CD4-positive, alpha-beta T cell treated with Interleukin-12 subunit alpha and Interleukin-12 subunit beta, for 1 hour (primary cell): ENCODE measurements at regions not wholly inside any gene's neighbourhood (a gene's known extent, or its start where the extent isn't known, plus 50 kb on each side); places are given as distances from the start of the nearest gene placed in this dataset.
"Not testable (repeated sequence)": the region's sequence is repeated elsewhere in the genome, so short reads cannot be mapped to it uniquely, and the experiment has no call there.

ENCODE experiments used
- DNase-seq: peaks from one replicate; pipeline ENCODE4 v3.0.0-alpha.2; 2020

DNA sequence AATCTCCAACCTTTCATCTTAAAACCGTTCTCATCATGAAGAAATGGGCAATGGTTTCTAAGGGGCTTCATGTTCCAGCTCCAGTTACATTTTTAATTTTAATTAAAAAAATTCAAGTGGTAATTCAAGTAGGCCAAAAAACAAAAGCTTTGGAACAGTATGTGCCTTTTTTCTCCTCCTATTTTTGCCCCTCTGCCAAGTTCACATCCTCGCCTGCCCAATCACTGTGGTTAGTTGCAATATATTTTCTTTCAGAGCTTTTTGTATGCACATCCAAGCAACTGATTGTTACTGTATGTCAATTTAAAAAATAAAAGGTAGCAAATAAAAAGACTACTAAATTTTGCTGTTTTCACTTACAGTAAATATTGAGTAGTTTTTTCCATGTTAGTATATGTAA, 99.8 kb upstream of the B3GAT2 start:
- DNase-seq = no peak

DNA sequence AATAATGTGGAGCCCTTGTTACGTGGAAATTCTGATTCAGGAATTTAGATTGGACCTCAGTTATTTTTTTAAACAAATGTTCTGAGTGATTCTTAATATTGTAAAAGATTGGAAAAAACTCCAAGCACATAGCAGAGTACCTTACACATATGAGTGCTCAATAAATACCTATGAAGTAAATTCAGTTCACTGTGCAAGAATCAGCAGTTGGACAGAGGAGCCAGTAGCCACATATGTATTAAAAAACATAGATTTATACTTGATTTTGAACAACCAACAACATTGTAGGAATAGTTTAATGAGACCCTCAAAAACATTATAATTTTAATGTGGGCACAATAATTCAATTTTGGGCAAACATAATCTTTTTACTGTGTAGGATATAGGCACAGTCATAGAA, 109.3 kb upstream of the B3GAT2 start:
- no peak for DNase-seq

DNA sequence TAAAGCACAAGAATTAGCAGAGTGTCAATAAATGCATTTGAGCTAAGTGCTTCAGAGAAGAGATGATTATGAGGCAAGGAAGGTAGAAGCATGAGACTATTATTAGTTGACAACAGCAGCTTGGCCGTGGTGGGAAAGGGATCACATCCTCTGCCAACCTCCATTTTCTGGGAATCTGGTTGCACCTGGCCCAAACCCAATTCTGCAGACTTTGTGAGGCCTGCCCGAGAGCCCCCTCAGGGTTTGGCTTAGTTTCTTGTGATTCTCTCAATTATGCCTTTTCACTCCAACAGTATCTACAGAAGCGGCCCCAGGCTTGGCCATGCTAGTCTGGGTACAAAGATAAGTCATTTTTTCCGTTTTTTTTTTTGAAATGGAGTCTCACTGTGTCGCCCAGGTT, 111.0 kb upstream of the B3GAT2 start:
- DNase-seq = no peak

DNA sequence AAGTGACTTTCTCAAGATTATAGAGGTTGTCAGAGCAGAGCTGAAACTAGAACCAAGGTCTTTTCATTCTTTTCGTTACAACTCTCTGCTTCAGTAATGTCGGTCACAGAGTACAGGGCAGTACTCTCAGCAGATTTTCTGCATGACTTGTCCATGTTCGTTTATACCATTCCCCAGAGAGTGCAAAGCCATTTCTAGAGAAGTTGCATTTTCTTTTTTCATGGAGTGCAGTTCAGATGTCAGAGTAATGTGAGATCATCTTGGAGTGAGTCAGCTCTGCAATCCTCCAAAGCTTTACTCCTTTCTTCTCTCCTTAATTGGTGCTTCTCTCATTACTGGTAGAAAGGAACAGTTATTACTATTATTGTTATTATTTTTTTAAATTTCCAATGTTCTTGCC, 115.6 kb upstream of the B3GAT2 start:
- no peak for DNase-seq

DNA sequence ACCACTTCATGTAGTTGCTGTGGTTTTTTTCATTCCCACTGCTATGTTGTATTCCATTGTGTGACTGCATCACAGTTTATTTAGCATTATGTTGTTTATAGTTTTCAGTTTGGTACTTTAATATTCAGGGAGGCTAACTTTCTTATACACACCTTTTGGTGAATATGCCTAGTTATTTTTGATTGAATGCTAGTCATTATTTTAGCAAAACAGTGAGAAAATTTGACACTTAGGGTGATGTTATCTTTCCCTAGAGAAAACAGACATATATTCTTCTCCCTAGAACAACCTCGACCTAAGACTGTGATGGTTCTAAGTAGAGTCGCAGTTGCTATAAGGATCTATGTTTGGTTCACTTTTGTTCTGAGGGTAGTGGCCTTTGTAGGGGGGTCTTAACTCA, 120.8 kb upstream of the B3GAT2 start:
- DNase-seq = no peak

DNA sequence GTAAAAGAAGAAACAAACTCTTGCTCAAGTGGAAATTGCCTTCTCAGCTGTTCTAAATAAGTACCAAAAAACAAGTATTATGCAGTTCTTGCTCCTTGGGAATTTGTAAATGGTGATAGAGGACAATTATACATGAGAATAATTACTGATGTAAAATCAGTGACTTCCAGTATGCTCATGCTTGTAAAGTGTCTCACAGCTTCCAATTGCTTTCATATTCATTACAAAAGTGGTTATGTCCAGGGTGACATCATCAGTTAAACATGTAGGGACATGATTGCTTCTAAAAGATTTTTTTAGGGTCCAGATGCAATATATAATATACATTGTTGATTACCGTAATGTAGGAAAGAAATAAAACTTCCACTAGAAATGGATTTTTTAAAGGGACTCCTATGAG, 122.8 kb upstream of the B3GAT2 start:
- DNase-seq = no peak

DNA sequence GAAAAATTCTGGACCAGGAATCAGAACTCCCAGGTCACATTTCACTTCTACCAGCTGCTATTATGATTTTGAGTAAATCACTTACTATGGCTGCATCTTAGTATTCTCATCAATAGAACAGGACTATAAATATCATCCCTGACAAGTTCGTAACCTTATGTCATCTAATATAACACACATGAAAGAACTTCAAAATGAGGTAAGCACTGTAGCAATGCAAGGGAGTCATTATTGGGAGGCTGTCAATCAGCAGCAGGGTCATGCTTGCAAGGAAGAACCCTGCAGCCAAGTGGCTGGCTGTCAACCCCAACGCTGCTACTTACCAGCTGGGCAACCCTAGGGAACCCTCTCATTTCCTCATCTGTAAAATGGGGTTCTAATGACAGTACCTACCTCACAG, 123.3 kb upstream of the B3GAT2 start:
- DNase-seq = no peak

DNA sequence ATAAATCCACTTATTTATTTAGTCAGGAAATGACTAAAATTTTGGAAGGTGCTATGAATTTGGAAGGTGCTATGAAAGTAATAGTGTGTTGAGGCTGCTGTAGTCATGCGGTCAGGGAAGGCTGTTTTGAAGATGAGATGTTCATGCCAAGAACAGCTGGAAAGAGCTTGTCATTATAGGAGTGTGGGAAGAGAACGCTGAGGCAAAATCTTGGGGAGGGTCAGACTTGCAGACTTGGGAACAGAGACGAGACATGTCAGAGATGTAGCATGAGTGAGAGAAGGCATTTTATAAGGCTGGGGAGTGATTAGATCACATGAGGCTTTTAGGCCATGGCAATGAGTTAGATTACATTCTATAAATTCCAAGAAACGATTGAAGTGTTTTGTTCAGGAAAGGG, 124.0 kb upstream of the B3GAT2 start:
- DNase-seq = no peak

DNA sequence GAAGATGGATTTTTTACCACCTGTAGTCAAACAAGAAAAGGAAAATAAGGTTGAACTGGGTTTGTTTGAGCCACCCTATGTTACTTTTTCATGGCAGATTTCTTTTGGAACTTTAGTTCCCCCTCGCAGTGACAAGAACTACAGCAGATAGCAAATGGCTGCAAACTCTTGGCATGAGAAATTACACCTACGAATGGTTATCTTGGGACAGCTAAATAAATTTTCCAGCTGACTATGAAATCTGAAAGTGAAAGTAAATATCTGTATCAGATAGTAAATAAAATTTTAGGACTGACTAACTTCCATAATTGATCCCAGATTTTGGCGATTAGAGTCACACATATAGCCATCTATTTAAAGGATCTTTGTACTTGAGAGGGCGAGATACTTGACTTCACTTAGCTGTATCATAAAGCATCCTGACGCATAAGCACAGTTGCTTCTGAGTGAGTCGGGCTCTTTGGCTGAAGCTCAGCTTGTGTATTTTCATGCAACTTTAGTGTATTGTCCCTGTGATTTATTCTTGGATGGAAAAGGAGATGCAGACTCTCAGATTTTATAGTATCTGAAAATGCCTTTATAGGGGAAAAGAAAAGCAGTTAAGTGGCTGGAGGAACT, 125.3 kb upstream of the B3GAT2 start:
- DNase-seq = no peak

DNA sequence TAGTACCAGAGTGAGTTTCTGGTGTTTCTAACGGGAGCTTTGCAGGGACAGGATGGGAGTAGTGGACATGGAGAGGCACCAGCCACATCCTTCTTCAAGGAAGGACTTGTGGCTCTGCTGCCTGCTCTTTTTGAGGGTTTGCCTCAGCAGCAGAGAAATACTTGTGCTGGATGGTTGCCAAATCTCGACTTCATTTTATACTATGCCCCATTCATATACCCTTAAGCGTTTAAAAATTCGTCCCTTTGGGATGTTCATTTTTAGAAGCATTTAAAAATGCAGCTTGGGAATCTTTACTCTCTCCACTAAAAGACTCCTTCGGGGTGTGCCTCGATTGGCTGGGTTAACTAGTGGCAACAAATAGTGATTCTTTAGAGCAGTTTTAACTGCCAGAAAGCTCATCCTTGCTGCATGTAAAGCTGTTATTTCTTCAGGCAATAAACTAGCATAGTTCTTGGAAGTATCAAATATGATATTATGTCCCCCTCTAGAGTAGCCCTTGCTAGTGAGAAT, 126.5 kb upstream of the B3GAT2 start:
- DNase-seq = no peak

DNA sequence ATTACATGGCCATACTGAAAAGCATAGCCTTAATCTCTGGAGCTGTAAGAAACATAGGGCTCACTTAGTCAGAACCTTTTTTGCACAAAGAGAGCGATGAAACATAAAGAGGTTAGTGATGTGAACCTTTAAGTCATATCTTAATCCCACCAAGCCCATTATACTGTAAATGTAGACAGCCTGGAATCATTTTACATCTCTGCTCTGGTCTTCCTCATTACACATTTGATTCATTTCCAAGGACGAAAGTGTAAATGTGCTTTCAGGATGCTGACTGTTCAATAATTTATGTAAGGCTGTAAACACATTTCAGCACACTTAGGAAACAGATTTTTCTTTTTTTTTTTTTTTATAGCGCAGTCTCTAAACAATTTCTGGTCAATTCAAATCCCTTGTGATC, 131.3 kb upstream of the B3GAT2 start:
- DNase-seq = no peak

DNA sequence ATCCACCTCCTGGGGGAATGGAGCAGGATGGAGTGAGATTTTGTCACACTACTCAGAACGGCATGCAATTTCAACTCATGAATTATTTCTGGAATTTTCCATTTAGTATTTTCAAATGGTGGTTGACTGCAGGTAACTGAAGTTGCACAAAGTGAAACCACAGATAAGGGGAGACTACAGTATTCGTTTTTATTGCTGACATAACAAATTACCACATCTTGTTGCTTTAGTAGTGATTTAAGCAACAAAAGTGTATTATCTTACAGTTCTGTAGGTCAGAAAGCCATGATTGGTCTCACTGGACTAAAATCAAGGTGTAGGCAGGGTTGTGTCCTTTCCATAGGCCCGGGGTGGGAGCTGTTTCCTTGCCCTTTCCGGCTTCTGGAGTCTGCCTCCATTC, 133.4 kb upstream of the B3GAT2 start:
- no peak for DNase-seq

DNA sequence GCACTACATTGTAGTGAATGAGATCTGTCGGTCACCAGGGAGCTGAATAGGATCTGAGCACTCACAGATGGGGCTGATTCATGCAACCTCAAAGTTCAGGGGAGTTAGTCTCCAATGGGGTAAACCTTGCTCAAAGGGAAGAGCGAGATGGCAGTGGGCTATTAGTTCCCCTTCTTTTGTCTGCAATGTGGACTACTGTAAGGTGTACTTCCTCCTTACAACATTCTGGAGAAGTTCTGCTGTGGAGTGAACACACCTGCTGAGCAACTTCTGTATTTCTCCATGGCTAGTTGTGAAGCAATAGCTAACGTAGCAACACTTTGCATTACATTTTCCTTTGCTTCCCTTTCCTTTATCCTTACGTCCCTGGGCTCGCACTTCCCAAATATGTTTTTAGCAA, 134.3 kb upstream of the B3GAT2 start:
- no peak for DNase-seq

DNA sequence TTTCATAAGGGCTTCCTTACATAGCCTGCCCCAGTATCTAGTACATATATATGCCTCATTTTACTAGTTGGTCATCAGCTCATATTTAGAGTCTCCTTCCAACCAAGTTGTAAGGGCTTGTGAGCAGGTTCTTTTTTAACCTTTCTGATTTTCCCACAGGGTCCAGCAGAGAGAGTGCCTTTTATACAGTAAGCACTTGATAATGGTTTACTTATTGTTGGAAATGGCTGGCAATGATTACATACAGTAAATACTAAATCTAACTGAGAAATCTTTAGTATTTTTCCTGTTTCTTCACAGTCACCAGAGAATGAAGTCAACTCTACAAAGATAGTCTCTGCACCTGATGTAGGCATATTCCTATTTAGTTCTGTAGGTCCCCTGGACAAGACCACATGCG, 135.1 kb upstream of the B3GAT2 start:
- DNase-seq = no peak

DNA sequence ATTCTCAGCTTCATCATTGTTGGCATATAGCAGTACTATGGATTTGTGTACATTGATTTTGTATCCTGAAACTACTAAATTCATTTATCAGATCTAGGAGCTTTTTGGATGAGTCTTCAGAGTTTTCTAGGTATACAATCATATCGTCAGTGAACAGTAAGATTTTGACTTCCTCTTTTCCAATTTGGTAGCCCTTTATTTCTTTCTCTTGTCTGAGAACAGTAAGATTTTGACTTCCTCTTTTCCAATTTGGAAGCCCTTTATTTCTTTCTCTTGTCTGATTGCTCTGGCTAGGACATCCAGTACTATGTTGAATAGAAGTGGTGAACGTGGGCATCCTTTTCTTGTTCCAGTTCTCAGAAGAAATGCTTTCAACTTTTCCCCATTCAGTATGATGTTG, 140.4 kb upstream of the B3GAT2 start:
- DNase-seq = not testable (repeated sequence)

DNA sequence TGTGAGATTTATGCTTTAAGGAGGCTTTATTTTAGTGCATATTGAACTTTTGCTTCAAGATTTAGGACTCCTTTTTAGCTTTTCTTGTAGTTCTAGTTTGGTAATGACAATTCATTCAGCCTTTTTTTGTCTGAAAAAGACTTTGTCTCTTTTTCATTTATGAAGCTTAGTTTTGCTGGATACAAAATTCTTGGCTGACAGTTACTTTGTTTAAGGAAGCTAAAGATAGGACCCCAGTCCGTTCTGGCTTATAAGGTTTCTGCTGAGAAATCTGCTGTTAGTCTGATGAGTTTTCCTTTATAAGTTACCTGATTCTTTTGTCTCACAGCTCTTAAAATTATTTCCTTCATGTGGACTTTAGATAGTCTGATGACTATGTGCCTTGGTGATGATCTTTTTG, 142.8 kb upstream of the B3GAT2 start:
- DNase-seq = no peak

DNA sequence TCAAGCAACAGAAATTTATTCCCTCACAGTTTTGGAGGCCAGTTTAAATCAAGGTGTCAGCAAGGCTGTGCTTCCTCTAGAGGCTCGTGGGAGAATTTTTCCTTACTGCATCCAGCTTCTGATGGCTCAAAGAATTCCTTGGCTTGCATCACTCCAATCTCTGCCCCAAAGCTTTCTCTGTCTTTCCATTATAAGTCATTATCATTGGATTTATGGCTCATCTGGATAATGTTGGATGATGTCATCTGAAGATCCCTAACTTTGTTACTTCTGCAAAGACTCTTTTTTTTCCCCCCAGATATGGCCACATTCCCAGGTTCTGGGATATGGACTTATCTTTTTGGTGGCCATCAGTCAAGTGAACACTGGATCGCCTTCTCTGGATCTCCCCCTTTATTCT, 146.3 kb upstream of the B3GAT2 start:
- no peak for DNase-seq

DNA sequence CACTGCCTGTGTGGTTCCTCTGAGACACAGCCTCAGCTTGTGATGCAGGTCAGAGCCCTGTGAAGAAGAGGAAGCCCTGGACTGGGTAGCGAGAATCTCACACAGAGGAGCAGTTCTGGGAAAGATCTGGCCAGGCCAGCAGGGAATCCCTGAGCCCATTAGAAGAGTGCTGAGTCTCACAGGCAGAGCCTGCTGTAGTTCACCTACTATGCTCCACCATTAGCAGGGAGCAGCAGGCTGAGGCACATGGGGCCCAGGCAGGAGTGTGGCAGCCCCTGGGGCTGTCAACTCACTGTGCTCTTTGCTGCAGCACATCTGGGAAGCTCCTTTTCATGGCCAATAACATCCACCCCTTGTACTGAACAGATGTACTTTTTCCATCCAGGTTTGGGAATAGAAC, 146.8 kb upstream of the B3GAT2 start:
- DNase-seq = no peak

DNA sequence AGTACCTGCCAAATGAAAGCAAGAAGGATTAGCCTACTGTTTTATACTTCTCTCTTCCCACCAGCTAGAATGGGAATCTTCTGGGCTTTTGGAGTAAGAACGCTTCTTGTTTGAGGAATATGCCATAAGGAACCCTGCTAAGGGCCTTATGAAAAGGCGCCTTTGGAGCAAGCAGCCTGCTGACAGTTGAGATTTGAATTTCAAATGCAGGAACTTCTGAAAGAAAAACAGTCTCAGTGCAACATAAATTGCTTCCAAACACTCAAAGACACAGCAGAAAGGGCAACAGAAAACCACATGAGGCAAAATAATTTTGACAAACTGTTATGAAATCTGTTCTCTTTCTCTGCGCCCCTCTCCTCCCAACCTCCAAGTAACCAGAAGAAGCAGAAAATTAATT, 149.4 kb upstream of the B3GAT2 start:
- DNase-seq = no peak

DNA sequence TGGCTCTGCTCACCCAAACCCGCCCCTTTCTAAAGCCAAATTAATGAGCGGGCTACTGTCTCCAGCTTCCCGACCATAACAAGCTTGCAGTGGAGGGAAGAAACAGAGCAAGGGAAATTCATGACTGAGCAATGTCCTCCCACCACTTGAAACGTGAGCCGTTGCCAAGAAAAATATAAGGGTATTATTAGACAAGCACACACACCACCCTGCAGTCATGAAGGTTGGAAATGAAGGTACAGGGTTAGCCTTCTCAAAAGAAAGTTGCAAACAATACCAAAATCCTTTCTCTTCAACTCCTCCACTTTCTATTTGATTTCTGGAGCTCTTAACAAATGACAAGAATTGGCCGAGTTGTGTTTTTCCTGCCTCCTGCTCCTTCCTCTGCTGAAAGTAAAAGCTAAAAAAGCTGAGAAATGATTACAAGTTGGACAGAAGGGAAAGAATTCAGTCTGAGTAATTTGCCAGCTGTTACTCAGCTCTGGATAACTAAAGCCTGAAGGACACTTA, 151.1 kb upstream of the B3GAT2 start:
- no peak for DNase-seq

DNA sequence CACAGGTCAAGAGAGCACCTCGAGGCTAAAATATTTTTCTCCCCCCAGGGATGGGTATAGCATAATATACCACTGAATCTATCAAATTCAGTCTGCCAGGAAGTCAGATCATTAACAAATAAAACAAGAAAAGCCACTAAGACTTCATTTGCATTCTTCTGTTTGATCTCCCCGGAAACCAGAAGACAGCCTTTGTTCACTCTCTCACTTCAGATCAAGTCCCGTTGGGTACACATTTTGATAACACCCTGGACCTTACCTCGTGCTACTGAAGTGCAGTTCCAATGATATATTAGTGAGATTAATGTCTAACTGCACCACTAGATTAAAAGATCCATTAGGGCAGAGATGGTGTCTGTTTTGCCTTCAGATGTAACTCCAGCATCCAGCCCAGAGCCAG, 157.7 kb upstream of the B3GAT2 start:
- no peak for DNase-seq

DNA sequence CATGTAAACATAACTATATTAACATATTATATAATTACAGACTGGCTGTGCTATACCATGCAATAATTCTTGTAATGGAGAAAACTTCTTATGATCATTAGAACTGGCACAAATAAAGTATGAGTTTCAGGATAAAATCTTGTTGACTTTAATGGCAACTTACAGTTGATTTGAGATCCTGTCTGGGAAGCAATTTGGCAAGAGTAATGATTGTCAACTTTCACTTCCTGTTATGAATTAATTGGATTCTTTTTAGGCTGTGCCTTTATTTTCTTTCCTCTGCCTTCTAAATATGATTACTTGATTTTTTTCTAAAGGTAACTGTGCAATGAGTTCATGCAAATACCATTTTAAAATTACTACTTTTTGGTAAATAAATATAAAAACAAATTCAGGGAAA, 158.1 kb upstream of the B3GAT2 start:
- DNase-seq = no peak

DNA sequence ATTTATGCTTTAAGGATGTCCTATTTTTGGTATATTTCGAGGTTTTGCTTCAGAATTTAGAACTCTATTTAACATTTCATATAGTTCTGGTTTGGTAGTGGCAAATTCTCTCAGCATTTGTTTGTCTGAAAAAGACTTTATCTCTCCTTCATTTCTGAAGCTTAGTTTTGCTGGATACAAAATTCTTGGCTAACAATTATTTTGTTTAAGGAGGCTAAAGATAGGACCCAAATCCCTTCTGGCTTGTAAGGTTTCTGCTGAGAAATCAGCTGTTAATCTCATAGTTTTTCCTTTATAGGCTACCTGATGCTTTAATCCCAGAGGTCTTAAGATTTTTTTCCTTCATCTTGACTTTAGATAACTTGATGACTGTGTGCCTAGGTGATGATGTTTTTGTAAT, 162.7 kb upstream of the B3GAT2 start:
- no peak for DNase-seq

DNA sequence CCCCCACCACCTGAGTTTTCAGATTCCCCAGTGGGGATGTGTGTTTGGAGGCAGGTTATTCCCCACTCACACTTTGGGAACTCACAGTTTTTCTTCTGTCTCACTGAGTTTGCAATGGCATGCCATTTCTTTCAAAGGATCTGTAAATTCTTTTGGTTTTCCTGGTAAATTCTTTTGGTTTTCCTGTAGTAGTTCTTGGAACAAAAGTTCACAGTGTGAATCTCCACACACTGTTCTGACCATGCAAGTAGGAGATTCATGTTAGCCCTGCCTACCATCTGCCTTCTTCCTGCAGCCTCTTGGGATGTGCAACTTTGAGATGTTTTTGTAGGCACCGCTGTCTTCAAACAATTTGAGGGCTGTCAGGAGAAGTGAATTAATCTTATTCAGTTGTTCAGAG, 165.6 kb upstream of the OGFRL1 start:
- no peak for DNase-seq

DNA sequence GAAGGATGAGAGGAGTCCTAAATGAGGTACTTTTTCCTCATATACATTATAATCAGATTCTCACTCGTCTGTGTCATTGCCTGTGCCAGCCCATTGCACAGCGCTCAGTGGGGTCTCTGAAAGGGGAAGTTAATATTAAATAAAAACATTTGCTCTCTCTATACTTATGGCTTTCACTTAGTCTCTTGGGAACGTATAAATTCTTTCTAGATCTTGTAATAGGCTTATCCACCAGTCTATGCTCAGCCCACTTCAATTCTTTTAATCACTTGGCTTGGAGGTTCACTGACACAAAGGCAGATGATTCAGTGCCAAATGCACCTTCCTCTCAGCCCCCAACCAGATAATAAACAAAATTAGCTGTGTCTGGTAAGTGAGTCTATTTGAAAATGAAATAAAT, 164.3 kb upstream of the OGFRL1 start:
- no peak for DNase-seq

DNA sequence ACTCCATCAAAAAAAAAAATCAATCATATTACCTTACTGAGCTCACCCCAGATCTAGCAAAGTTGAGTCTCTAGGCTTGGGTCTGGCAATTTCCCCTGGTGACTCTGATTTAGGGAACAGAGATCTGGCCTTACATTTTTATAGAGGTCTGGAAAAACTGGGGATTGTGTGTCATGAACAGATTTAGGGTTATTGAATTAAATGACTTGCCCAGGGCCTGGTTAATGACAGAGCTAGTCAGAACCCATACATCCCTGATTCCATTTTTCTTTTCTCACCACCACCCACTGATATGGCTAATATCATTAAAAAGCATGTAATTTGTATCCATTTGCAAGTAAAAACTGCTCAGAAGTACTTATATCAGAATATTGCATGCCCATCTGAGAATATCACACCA, 163.4 kb upstream of the OGFRL1 start:
- DNase-seq = no peak
